CD4-positive, alpha-beta memory T cell (primary cell): ENCODE measurements at regions not wholly inside any gene's neighbourhood (a gene's known extent, or its start where the extent isn't known, plus 50 kb on each side); places are given as distances from the start of the nearest gene placed in this dataset.

Experiments used
- CTCF ChIA-PET: fragments of 350-600 bp; sonication (Branson Sonifier 250); formaldehyde crosslinking; loops from one replicate; lab custom pipeline; 2021; ENCODE audit warnings: inconsistent platforms; ENCODE audit not compliant: partially characterized antibody; lab: Charles Lee
- POLR2A ChIA-PET: fragments of 350-600 bp; sonication (Branson Sonifier 250); formaldehyde crosslinking; loops from one replicate; lab custom pipeline; 2021; ENCODE audit not compliant: partially characterized antibody; lab: Charles Lee
- DNase-seq, 5 donors: peaks; one replicate each; pipeline versions ENCODE4 v3.0.0 to v3.0.0-alpha.2; 2020 to 2022; ENCODE audit warnings: mixed read lengths in 1 of 5
- H3K27ac ChIP-seq: one replicate; pipeline ENCODE4 v1.7.0; 2013; ENCODE audit warnings: low read depth, low read length
- H3K27me3 ChIP-seq: 2 replicates; pipeline ENCODE4 v1.7.0; 2013; ENCODE audit warnings: mild to moderate bottlenecking, low read length, moderate library complexity; ENCODE audit not compliant: insufficient read depth
- H3K36me3 ChIP-seq: 2 replicates; pipeline ENCODE4 v1.7.0; 2013; ENCODE audit warnings: mild to moderate bottlenecking, low read length, moderate library complexity; ENCODE audit not compliant: insufficient read depth
- H3K4me1 ChIP-seq: 2 replicates; pipeline ENCODE4 v1.7.0; 2013; ENCODE audit warnings: mild to moderate bottlenecking, low read length, moderate library complexity; ENCODE audit not compliant: insufficient read depth
- H3K4me3 ChIP-seq, 2 donors: one replicate each; pipeline ENCODE4 v1.7.0; 2013; ENCODE audit warnings: low read length in 2 of 2, mild to moderate bottlenecking in 1 of 2
- H3K9me3 ChIP-seq, 2 donors: one replicate each; pipeline ENCODE4 v1.7.0; 2013; ENCODE audit warnings: low read length in 2 of 2, control low read depth in 1 of 2; ENCODE audit not compliant: control insufficient read depth in 1 of 2
- H3K27ac Mint-ChIP-seq, 7 donors: one replicate each; pipeline ENCODE4 v1.8.0; 2020 to 2021; ENCODE audit warnings: mixed read lengths in 7 of 7, mild to moderate bottlenecking in 6 of 7, inconsistent platforms in 3 of 7, moderate library complexity in 3 of 7
- H3K27me3 Mint-ChIP-seq, 2 donors: one replicate each; pipeline ENCODE4 v1.8.0; 2020 to 2021; ENCODE audit warnings: mixed read lengths in 2 of 2
- H3K36me3 Mint-ChIP-seq, 2 donors: one replicate each; pipeline ENCODE4 v1.8.0; 2020 to 2021; ENCODE audit warnings: mixed read lengths in 2 of 2, inconsistent platforms in 1 of 2, mild to moderate bottlenecking in 1 of 2
- H3K4me1 Mint-ChIP-seq, 4 donors: one replicate each; pipeline ENCODE4 v1.8.0; 2020 to 2021; ENCODE audit warnings: mixed read lengths in 4 of 4, mild to moderate bottlenecking in 1 of 4
- H3K4me3 Mint-ChIP-seq, 8 donors: one replicate each; pipeline ENCODE4 v1.8.0; 2020 to 2021; ENCODE audit warnings: mixed read lengths in 8 of 8, mild to moderate bottlenecking in 7 of 8, moderate library complexity in 6 of 8, inconsistent platforms in 3 of 8
- H3K9me3 Mint-ChIP-seq, 8 donors: one replicate each; pipeline ENCODE4 v1.8.0; 2020 to 2021; ENCODE audit warnings: mixed read lengths in 8 of 8, mild to moderate bottlenecking in 5 of 8, inconsistent platforms in 3 of 8, moderate library complexity in 1 of 8
- intact Hi-C: fragments of 100-400 bp; cut with micrococcal nuclease; formaldehyde crosslinking; loops from one replicate; pipeline ENCODE4 v1.15.1; 2023

DNA sequence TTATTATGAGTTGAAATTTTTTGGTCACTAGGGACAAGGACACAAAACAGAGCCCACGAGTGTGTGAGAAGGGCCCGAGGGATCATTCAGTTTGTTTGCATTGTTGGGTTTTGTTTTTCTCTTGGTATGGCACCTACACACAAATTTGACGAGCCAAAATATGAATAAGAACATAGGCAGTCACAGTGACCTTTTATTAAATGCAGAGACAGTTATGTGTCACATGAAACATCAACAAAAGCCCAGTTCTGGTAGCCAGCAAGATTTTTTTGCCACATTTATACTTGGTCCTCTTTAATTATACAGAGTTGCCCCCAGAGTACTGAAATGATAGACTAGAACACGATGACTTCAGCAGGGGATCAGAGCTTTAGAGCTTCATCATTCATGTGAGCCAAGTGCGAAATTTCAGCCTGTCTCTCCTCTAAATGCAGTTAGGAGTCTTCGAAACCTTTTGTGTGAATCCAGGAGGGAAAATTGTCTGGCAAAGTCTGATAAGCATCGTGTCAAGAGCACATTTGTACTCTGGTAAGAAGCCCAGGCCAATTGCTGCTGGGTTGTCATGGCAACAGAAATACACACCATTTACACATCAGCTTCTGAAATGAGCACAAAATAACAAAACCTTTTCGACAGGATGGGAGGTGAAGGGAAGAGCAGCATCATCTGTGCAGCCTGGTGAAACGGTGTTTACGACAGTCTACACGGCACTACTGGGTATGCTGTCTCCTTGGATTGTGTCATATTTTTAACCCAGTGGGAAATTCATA, 79.2 kb upstream of the RIPOR2 start:
- Histone ChIP-seq H3K27ac (peak overlapping the region; percentile 64), H3K4me3 (no peak overlapping the region), H3K27me3 (no peaks in the 10 kb centered on the region), H3K4me1 (peaks cover 67% of the 10 kb centered on the region), H3K9me3 (no peaks in the 10 kb centered on the region), H3K36me3 (no peaks in the 10 kb centered on the region)
- Mint-ChIP-seq H3K4me3 (peak overlapping the region in 6 of 8 donors; percentile 33 to 71 (median 61)), H3K36me3 (peaks cover 0 to 7% of the 10 kb centered on the region in 2 donors), H3K4me1 (peaks cover 42 to 74% (median 53%) of the 10 kb centered on the region in 4 donors), H3K9me3 (no peaks in the 10 kb centered on the region), H3K27ac (peak overlapping the region; percentile 81 to 99 (median 93)), H3K27me3 (no peaks in the 10 kb centered on the region)
- ChIA-PET POLR2A (interaction anchor here (0.7 to 5.0 kb wide), 8 partner anchors 9 to 158 kb away, joined by 3 to 59 read pairs (median 5); no protein-coding TSS in a partner anchor), CTCF (interaction anchor here (1.0 to 10.8 kb wide), 8 partner anchors 12 to 160 kb away, joined by 3 to 177 read pairs (median 10); partner anchors contain the start of gene RIPOR2)
- intact Hi-C loops, result loop anchor here (5.0 to 10.0 kb wide), 3 partner anchors 318 to 730 kb away; no protein-coding TSS in a partner anchor
- peak; percentile 71 to 86 (median 85) for DNase-seq

DNA sequence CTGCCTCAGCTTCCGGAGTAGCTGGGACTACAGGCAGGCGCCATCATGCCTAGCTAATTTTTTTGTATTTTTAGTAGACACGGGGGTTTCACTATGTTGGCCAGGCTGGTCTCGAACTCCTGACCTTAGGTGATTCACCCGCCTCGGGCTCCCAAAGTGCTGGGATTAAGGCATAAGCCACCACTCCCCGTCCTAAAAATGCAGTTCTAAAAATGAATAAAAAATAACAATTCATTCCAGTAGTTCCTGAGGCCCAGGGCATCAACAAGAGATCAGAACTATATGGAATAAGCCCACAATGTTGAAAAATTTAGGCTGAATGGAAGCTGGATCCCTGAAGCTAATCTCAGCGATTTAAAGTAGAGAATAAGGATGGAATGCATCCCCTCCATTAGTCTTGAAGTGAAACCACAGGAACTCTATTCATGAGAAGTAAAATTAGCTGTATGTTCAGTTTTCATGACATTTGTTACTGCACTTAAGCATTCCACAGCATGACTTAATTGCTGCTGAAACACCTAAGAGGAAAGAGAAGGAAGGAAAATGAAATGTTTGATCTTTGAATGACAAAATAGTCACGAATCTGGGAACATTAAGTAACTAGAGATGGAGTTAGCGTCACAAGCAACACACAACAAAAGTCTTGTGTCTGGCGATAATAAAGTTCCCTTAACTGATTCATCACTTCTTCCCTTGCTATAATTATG, 80.4 kb upstream of the RIPOR2 start:
- no peaks in the 10 kb centered on the region for H3K9me3 Mint-ChIP-seq
- Histone ChIP-seq H3K9me3 (no peaks in the 10 kb centered on the region), H3K36me3 (no peaks in the 10 kb centered on the region), H3K27me3 (no peaks in the 10 kb centered on the region), H3K4me3 (no peak overlapping the region), H3K27ac (no peak overlapping the region), H3K4me1 (peaks cover 62% of the 10 kb centered on the region)
- ChIA-PET POLR2A (interaction anchor here (1.1 to 5.1 kb wide), 5 partner anchors 11 to 159 kb away, joined by 3 to 59 read pairs (median 11); partner anchors contain the start of gene RIPOR2), CTCF (interaction anchor here (1.0 to 10.8 kb wide), 7 partner anchors 11 to 298 kb away, joined by 3 to 177 read pairs (median 25); partner anchors contain the start of genes C6orf62 and RIPOR2)
- peaks cover 36 to 68% (median 47%) of the 10 kb centered on the region in 4 donors for H3K4me1 Mint-ChIP-seq
- no peak for DNase-seq
- H3K36me3 Mint-ChIP-seq, result peaks cover 0 to 8% of the 10 kb centered on the region in 2 donors
- peak overlapping the region in 1 of 8 donors; percentile 61 for H3K4me3 Mint-ChIP-seq
- no peaks in the 10 kb centered on the region for H3K27me3 Mint-ChIP-seq
- peak overlapping the region; percentile 24 to 93 (median 75) for H3K27ac Mint-ChIP-seq
- intact Hi-C loops, result loop anchor here (5.0 to 10.0 kb wide), 3 partner anchors 319 to 731 kb away; no protein-coding TSS in a partner anchor

GRCh38 chr6:25017486-25017885, 81.7 kb upstream of the RIPOR2 start:
- Mint-ChIP-seq H3K27me3 (no peaks in the 10 kb centered on the region), H3K36me3 (peaks cover 0 to 12% of the 10 kb centered on the region in 2 donors), H3K4me1 (peaks cover 38 to 65% (median 42%) of the 10 kb centered on the region in 4 donors), H3K9me3 (no peaks in the 10 kb centered on the region), H3K4me3 (peak overlapping the region in 7 of 8 donors; percentile 21 to 64 (median 47)), H3K27ac (peak overlapping the region; percentile 74 to 93 (median 88))
- no peak for DNase-seq
- Histone ChIP-seq H3K4me1 (peaks cover 54% of the 10 kb centered on the region), H3K27me3 (no peaks in the 10 kb centered on the region), H3K9me3 (no peaks in the 10 kb centered on the region), H3K36me3 (no peaks in the 10 kb centered on the region), H3K4me3 (no peak overlapping the region), H3K27ac (no peak overlapping the region)
- intact Hi-C loops, result loop anchor here (5.0 to 10.0 kb wide), 3 partner anchors 320 to 733 kb away; no protein-coding TSS in a partner anchor
- POLR2A ChIA-PET, result interaction anchor here (0.6 to 5.1 kb wide), 31 partner anchors 8 to 300 kb away, joined by 3 to 59 read pairs (median 5); partner anchors contain the start of genes C6orf62 and RIPOR2
- CTCF ChIA-PET, result interaction anchor here (0.6 to 10.8 kb wide), 77 partner anchors 8 to 438 kb away, joined by 3 to 177 read pairs (median 5); partner anchors contain the start of genes ARMH2, C6orf62, KIAA0319 and RIPOR2

DNA sequence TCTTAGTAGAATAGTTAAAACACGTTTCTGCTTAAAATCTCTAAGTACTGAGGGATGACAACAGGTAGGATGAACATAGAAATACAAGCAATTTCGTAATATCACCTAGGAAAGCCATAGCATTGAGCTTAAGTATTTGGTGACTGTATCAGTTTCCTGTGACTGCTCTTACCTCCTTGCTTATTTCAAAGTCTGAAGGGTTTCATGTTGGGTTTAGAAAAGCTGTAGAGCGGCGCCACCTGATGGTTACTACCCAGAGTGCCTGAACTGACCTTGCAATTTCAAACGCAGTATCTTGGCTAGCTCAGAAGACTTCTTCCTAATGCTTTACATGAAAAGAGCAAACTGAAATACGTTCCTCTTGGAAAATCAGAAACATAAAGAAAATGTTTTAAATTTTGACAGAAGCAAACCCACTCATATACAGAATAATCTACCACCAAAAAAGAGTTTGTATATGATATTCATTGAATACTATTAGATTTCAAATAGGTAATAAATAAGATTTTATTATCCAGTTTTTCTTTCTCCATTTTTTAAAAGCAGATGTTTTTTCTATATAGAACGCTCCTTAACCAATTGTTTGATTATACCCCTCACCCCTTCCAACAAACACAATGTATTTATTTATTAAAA, 82.3 kb upstream of the RIPOR2 start:
- Histone ChIP-seq H3K4me1 (peaks cover 48% of the 10 kb centered on the region), H3K27ac (no peak overlapping the region), H3K4me3 (no peak overlapping the region), H3K36me3 (no peaks in the 10 kb centered on the region), H3K9me3 (no peaks in the 10 kb centered on the region), H3K27me3 (no peaks in the 10 kb centered on the region)
- intact Hi-C loops, result loop anchor here (1.0 to 10.0 kb wide), 9 partner anchors 25 to 733 kb away; partner anchors contain the start of gene GMNN
- peak; percentile 77 to 87 (median 79) for DNase-seq
- Mint-ChIP-seq H3K9me3 (no peaks in the 10 kb centered on the region), H3K4me3 (peak overlapping the region in 5 of 8 donors; percentile 21 to 64 (median 40)), H3K27me3 (no peaks in the 10 kb centered on the region), H3K36me3 (peaks cover 0 to 13% of the 10 kb centered on the region in 2 donors), H3K27ac (peak overlapping the region; percentile 74 to 93 (median 88)), H3K4me1 (peaks cover 36 to 59% (median 38%) of the 10 kb centered on the region in 4 donors)
- POLR2A ChIA-PET, result interaction anchor here (0.6 to 5.1 kb wide), 33 partner anchors 9 to 300 kb away, joined by 3 to 59 read pairs (median 5); partner anchors contain the start of genes C6orf62 and RIPOR2
- CTCF ChIA-PET, result interaction anchor here (0.5 to 10.8 kb wide), 81 partner anchors 9 to 577 kb away, joined by 3 to 177 read pairs (median 5); partner anchors contain the start of genes ARMH2, C6orf62, KIAA0319 and RIPOR2

GRCh38 chr6:25018568-25018954, 82.8 kb upstream of the RIPOR2 start:
- ChIA-PET CTCF (interaction anchor here (0.8 to 10.8 kb wide), 62 partner anchors 8 to 439 kb away, joined by 3 to 177 read pairs (median 5); partner anchors contain the start of genes C6orf62, KIAA0319 and RIPOR2), POLR2A (interaction anchor here (0.7 to 5.1 kb wide), 30 partner anchors 8 to 299 kb away, joined by 3 to 59 read pairs (median 6); partner anchors contain the start of genes C6orf62 and RIPOR2)
- Mint-ChIP-seq H3K9me3 (no peaks in the 10 kb centered on the region), H3K36me3 (peaks cover 0 to 13% of the 10 kb centered on the region in 2 donors), H3K4me1 (peaks cover 36 to 54% (median 38%) of the 10 kb centered on the region in 4 donors), H3K27me3 (no peaks in the 10 kb centered on the region), H3K27ac (peak overlapping the region in 1 of 7 donors; percentile 46), H3K4me3 (no peak overlapping the region)
- H3K27me3 ChIP-seq, result no peaks in the 10 kb centered on the region
- H3K27ac ChIP-seq, result no peak overlapping the region
- DNase-seq, result no peak
- no peaks in the 10 kb centered on the region for H3K36me3 ChIP-seq
- peaks cover 44% of the 10 kb centered on the region for H3K4me1 ChIP-seq
- no peak overlapping the region for H3K4me3 ChIP-seq
- intact Hi-C loops, result loop anchor here (1.0 to 10.0 kb wide), 9 partner anchors 26 to 734 kb away; partner anchors contain the start of gene GMNN
- H3K9me3 ChIP-seq, result no peaks in the 10 kb centered on the region

GRCh38 chr6:25022140-25022553, 86.4 kb upstream of the RIPOR2 start:
- ChIA-PET POLR2A (interaction anchor here (0.7 kb wide), 1 partner anchor 17 kb away, joined by 4 read pairs; no protein-coding TSS in a partner anchor), CTCF (interaction anchor here (1.3 to 9.5 kb wide), 4 partner anchors 13 to 46 kb away, joined by 3 to 306 read pairs (median 8); no protein-coding TSS in a partner anchor)
- Mint-ChIP-seq H3K4me3 (no peak overlapping the region), H3K9me3 (peaks cover 0 to 2% (median 0%) of the 10 kb centered on the region in 8 donors), H3K4me1 (peaks cover 42 to 54% (median 45%) of the 10 kb centered on the region in 4 donors), H3K36me3 (peaks cover 10 to 18% of the 10 kb centered on the region in 2 donors), H3K27ac (peak overlapping the region in 1 of 7 donors; percentile 68), H3K27me3 (no peaks in the 10 kb centered on the region)
- no peak for DNase-seq
- Histone ChIP-seq H3K27ac (no peak overlapping the region), H3K4me3 (no peak overlapping the region), H3K27me3 (no peaks in the 10 kb centered on the region), H3K36me3 (no peaks in the 10 kb centered on the region), H3K9me3 (no peaks in the 10 kb centered on the region), H3K4me1 (peaks cover 38% of the 10 kb centered on the region)
- intact Hi-C loops, result no loop called here
